Stomach (tissue), 4 donors: ENCODE measurements at regions not wholly inside any gene's neighbourhood (a gene's known extent, or its start where the extent isn't known, plus 50 kb on each side); places are given as distances from the start of the nearest gene placed in this dataset.

ENCODE experiments used
- CTCF ChIP-seq, 7 experiments: fragments of 450-650 bp in 4 of 7; fragments of 200-600 bp in 3 of 7; sonication (generic) in 3 of 7; IDR thresholded peaks; one replicate each; pipeline ENCODE4 v1.5.1; 2016 to 2019; ENCODE audit warnings: antibody characterized with exemption in 7 of 7, control low read depth in 2 of 7, mild to moderate bottlenecking in 1 of 7
- POLR2A ChIP-seq, 4 donors: fragments of 450-650 bp; IDR thresholded peaks; one replicate each; pipeline ENCODE4 v1.6.1; 2016; ENCODE audit warnings: antibody characterized with exemption in 4 of 4, control low read depth in 2 of 4, mild to moderate bottlenecking in 1 of 4, moderate library complexity in 1 of 4
- POLR2AphosphoS5 ChIP-seq, 3 donors: sonication (generic); formaldehyde crosslinking; IDR thresholded peaks; one replicate each; pipeline ENCODE4 v1.6.1; 2016; ENCODE audit warnings: antibody characterized with exemption in 3 of 3

GRCh38 chr15:69631005-69631404, 178.4 kb downstream of the RPLP1 start:
- TF ChIP-seq POLR2A (IDR thresholded peaks at IDR 0.05) (no peak), CTCF (IDR thresholded peaks at IDR 0.05) (no peak), POLR2AphosphoS5 (IDR thresholded peaks at IDR 0.05) (no peak)
